NCI-H345 treated with DMSO at 0.1 percent for 48 hours (cell line): ENCODE measurements at regions not wholly inside any gene's neighbourhood (a gene's known extent, or its start where the extent isn't known, plus 50 kb on each side); places are given as distances from the start of the nearest gene placed in this dataset.
"Not testable (repeated sequence)": the region's sequence is repeated elsewhere in the genome, so short reads cannot be mapped to it uniquely, and the experiment has no call there.

Experiments used
- DNase-seq: peaks from one replicate; lab custom pipeline; 2025; ENCODE audit not compliant: unreplicated experiment; lab: John Stamatoyannopoulos, UW

DNA sequence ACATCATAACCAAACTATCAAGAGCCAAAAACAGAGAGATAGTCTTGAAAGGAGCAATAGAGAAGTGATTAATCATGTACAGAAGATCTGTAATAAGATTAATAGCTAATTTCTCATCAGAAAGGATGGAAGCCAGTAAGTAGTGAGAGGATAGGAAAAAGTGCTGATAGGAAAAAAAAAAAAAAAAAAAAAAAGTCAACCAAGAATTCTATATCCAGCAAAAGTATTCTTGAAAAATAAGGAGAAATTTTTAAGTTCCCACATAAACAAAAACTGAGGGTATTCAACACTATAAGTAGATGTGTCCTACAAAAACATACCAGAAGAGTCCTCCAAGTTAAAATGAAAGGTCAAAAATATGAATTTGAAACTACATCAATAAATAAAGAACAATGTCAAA lies 218.7 kb upstream of the GPC6 start:
- no peak for DNase-seq

DNA sequence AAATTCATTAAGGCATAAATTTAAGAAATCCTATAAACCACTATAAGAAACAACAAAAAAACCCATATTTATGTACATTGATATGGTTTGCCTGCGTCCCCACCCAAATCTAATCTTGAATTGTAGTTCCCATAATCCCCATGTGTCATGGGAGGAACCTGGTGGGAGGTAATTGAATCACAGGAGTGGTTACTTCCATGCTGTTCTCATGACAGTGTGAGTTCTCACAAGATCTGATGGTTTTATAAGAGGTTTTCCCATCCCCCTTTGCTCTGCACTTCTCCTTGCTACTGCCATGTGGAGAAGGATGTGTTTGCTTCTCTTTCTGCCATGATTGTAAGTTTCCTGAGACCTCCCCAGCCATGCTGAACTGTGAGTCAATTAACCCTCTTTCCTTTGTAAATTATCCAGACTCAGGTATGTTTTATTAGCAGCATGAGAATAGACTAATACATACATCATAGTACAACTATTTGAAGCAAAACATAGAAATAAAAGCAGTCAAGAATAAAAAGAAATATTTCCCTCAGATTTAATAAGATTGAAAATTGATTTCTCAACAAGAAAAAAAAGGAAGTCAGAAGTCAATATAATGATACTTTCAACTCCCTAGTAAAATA lies 209.0 kb upstream of the GPC6 start:
- DNase-seq = no peak

DNA sequence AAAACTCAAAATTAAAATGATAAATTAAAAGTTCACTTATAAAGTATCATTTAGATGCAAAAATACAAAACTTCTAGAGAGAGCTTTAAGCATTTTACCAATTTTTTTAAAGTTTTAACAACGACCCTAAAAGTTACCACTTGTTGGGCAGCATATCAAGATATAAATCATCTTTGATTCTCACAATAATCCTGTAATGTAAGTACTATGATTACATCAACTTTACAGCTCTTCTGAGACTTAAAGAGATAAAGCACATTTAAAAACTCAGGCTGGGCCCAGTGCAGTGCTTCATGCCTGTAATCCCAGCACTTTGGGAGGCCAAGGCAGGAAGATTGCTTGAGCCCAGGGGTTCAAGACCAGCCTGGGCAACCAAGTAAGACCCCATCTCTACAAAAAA lies 202.7 kb upstream of the GPC6 start:
- no peak for DNase-seq

DNA sequence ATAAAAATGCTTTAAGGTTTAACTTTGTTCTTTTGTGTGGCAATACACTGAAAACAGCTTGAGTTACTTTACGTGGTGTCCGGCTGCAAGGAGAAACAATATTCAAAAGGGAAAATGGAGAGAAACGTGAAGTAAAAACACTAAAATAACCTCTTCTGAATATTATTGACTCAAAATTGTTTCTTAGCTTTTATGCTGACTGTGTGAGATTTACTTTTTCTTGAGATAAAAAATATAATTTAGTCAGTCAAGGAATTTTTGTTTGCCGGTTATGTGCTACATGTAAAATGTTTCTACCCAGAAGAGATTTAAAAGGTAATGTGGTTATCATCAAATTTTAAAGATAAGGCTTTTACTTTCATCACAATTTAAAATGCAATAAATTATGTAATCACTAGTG lies 200.6 kb upstream of the GPC6 start:
- no peak for DNase-seq

DNA sequence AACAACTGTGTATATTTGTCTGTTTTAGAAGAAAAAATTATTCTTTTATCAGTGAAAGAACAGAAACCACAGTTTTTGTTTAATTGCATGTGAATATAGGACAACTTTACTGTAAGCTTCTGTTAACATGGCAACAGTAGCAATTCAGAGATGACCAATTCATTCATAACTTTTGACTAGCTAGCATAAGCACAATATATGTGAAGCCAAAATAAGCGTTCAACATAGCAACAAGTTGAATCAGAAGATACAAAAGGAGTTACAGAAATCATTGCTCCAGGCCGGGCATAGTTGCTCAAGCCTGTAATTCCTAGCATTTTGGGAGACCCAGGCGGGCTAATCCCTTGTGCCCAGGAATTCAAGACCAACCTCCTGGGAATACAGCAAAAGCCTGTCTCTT lies 197.1 kb upstream of the GPC6 start:
- no peak for DNase-seq

DNA sequence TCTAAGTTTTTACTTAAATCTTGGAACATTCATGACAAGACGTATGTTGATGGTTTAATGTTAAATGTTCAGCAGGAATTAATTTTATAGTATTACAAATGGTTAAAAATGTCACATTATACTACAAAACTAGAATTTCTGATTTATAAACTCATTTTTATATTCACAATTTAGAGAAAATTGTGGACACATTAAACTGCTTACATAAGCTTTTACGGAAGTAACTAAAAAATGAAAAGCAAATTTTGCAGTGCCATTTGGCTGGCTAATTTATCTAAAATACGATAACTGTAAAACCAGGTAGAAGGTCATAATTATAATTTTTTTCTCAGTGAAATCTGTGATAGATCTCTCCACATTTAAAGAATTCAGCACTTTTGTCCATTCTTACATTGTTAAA lies 190.2 kb upstream of the GPC6 start:
- no peak for DNase-seq

DNA sequence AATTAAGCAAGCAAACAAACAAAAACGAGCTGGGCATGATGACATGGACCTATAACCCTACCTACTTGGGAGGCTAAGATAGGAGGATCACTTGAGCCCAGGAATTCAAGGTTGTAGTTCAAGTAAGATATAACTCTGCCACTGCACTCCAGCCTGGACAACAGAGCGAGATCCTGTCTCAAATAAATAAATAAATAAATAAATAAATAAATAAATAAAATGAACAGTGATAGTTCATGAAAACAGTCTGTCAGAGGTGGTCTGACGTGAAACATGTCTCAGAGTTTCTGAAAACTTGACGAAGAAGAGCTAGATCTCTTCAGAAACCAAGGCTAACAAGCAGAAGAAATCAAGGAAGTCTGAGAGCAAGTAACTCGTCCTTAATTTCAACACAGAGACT lies 188.8 kb upstream of the GPC6 start:
- no peak for DNase-seq

DNA sequence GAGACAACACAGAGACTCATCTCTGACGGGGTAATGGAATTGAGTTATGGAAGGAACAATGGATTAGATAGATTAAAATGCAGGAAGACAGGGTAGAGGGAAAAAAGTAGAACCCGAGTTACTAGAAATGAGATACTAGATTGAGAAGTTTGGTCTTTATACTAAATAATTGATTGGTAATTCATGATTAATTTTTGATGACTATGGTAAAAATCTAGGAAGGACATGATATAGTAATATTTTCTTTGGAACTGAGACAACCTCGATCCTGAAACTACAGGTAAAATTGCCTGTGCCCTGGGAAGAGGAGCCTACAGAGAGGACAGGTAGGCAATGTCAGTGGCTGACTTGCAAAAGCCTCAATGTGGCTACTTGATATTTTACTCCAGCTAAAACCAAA lies 188.4 kb upstream of the GPC6 start:
- DNase-seq = no peak

DNA sequence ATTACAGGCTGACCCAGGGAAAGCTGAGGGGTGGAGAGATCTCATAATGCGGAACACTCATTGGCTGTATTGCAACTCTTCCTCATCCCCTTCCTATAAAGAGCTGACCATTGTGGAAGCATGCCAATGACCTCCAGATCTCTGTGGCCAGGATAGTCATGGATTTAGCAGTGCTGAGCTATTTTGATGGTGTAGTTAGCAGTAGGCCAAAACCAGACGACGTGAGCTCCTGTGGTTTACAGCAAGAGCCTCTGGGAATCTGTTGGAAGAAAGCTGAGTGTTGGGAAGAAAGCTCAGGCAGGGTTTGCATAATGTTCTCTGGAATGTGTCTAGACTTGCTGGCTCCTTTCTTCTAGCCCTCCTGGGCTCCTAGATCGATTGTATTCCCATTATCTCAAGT lies 187.5 kb upstream of the GPC6 start:
- DNase-seq = no peak

DNA sequence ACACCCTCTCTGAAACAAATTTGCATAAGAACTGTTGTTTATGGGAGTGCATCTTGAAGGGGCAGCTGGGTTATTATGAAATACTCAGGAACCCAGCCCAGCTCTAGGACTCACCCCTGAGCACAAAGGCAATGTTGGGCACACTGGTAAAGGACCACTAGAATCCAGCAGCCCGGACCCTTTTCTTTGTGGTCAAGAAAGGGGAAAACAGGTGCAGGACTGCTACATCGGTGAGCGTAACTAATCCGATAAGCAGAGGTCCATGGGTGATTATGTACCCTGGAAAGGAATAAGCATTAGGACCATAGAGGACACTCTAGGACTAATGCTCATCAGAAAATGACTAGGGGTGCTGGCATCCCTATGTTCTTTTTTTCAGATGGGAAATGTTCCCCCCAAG lies 185.0 kb upstream of the GPC6 start:
- DNase-seq = not testable (repeated sequence)

DNA sequence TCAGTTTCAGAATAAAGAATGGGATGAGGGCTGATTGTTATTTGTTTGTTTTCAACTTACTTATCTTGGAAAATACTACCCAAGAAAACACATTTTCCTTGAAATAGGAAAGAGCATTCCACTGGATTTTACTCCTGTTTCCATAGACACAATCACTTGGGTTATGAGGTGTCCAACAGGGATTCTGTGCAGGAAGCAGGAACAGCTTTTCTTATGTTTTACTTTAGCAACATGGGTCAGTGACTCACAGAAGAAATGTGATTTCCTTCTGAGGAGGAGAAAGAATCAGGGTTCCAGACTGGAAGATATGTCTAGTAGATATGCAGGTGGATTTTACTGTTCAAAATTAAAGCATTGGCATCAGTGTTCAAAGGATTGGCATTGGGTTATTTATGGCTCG lies 180.8 kb upstream of the GPC6 start:
- DNase-seq = no peak

DNA sequence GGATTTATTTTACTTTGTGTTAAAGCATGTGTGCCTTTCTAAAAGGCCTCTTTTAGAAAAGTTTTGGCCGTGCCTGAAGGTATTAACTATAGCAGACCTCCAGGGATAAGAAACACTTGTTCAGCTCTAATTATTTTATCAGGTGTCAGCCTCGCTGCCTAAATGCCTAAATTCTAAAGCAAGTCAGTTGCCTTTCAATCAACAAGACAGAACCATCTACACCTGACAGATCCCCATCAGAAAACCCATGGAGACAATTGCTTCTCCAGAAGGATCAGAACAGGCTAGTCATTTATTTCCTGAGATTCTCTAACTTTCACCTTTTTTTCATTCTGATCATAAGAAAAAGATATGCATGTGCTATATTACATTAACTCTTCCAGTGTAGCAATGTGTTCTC lies 171.4 kb upstream of the GPC6 start:
- no peak for DNase-seq

DNA sequence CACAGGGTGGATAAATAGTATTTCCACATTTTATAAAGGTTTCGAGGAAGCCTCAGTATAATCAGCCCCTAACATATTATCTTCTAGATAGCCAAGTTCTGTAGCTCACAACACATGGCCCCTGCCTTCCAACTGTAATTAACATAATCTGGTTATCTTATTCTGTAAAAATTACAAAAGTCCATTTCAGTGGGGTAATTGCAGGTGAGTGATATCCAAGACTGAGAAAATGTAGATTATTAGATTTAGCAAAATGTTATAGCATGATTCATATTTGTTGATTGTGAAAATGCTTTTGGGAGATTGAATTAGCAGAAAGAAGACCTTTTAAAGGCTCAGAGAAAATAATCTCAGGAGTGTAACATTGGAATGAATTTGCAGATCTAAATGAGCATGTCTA lies 168.3 kb upstream of the GPC6 start:
- DNase-seq = no peak

DNA sequence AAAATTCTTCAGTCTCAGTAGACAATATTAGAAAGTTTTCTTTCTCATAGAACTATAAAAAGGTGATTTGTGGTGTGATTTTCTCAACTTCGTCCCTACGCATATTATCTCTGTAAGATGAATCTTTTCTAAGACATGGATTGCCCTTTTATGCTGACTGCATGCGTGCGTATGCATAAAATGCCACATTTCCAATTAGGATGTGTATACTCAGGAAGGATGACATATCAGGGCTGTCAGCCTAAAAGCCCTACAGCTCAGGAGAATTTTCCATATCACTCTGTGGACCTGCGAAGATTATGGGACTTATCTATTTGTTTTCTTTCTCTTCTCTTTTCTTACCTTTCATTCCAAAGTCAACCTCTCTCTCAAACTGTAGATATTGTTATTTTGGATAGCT lies 166.5 kb upstream of the GPC6 start:
- DNase-seq = no peak

DNA sequence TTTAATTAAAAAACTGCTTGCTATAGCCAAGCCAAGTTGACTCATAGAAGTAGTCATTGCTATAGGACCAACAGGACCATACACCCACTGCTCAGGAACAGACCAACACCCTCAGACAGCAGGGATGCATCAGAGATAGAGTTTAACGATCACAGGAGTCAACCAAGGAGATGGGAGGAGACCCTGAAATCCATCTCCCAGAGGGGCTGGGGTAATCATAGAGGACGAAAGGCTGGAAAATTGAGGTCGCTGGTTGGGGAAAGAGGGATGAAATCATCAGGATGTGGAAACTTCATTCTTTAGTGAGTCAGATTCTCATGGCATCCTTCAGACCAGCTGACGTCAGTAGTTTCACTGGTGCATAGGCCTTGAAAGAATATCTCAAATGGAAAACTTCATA lies 160.4 kb upstream of the GPC6 start:
- no peak for DNase-seq

DNA sequence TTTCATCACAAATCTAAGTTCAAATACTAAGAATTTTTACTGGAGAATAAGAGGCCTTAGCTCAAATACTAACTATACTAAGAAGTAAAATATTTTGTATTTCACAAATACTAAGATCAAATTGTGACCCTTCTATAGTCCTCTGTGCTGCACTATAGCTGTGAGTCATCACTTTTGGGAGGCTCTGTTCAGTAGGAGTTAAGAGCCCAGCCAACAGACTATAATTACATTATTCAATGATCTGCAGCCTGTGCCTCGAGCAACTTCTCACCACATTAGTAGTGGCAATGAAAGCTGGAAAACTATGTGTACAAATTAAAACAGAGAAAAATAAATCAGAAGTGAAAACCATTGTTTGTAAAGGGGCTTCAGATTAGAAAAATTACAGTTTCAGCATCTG lies 147.3 kb upstream of the GPC6 start:
- no peak for DNase-seq

DNA sequence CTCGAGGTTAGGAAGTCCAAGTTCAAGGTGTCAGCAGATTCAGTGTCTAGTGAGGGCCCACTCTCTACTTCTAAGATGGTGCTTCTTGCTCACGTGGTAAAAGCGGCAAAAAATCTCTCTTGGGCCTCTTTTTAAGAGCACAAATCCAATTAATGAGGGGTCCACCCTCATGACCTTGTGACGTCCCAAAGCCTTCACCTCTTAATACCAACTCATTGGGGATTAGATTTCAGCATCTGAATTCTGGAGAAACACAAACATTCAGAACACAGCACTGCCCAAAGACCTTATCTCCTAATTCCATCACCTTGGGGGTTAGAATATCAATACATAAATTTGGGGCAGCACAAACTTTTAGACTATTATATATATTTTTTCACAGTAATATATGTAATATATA lies 146.4 kb upstream of the GPC6 start:
- no peak for DNase-seq

DNA sequence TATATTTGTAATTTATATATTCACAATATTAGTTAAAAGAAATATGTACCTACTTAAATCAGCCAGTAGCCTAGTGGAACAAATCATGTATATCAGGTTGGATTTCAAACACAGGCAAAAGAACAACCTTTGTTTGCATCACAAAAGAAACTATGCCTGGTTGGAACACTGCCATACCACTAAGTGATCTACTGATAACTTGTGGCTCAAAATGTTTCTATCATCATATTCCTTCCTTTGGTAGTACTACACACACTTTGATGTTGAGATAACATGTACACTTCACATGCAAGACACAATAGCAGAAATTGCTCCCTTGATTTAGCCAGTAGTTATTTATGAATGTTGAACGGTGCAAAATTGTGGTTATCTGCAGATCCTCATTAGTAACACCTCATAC lies 146.0 kb upstream of the GPC6 start:
- peak; percentile 33 for DNase-seq

DNA sequence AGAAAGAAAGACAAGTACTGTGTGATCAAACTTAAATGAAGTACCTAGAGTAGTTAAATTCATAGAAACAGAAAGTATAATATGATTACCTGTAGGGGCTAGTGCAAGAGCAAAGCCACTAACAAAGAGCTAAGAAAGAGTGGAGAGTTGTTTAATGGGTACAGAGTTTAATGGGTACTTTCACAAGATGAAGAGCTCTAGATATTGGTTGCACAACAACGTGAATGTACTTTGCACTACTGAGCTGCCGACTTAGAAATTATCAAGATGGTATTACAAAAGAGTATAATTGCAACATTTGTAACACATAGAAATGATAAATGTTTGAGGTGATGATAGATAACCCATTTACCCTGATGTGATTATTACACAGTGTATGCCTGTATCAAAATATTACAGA lies 140.3 kb upstream of the GPC6 start:
- DNase-seq = no peak

DNA sequence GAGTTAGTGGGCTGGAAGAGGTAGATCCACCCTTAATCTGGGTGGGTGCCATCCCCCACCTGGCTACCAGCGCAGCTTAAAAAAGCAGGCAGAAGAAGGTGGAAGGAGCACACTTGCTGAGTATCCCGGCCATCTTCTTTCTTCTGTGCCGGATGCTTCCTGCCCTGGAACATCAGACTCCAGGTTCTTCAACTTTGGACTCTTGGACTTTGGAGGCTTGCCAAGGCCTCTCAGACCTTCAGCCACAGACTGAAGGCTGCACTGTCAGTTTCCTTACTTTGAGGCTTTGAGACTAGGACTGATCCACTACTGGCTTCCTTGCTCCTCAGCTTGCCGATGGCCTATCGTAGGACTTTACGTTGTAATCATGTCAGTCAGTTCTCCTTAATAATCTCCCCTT lies 127.6 kb upstream of the GPC6 start:
- DNase-seq = no peak

DNA sequence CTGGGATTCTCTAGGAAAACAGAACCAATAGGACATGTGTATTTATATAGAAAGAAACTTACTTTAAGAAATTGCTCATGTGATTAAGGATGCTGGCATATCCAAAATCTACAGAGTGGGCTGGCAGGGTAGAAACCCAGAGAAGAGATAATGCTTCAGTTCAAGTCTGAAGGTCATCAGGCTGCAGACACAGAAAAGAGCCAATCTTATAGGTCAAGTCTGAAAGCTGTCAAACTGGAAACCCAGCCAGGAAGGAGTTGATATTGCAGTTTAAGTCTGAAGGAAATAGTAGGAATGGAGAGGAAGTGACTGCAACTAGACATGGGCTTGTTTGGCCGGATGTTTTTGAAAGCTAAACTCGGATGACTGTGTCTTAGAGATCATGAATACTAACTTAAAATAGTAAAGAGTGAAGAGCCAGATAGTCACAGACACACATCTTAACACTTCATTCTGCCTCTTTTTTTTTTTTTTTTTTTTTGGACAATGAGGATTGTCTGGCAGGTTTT lies 125.3 kb upstream of the GPC6 start:
- no peak for DNase-seq

DNA sequence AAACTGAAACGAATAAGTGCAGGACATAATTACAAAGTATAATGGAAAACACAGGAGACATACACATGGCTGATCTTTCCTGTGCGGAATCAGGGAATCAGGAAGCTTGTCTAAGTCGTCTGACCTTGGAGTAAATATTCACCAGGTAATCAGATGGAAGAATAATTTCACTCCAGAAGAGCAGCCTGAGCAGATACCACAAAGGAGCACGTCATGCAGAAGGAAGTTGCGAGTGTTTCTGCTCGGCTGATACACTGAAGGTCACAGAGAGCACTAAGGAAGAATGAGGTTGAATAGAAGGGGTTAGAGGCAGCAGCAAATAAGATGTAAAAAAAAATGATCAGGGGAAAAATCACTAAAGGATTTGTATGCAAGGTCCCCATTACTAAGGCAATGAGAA lies 122.3 kb upstream of the GPC6 start:
- no peak for DNase-seq

DNA sequence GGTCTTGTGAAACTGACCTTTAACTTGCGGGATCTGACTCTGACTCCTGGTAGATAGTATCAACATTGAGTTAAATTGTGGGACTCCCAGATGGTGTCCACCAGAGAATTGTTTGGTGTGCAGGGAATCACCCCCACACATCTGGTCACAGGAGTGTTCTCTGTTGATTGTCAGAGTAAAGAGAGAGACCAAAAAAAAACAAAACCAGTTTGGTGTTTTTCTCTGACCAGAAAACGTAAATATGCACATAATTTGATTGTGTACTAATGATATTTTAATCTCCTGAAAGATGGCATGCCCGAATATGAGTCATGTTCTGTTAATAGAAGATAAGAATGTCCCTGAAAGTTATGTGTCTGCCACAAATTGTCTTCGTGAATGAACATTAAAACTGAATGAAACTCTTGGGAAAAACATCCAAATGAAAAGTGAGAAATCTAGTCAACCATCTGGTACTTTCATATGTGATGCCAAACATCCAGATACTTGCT lies 118.5 kb upstream of the GPC6 start:
- no peak for DNase-seq

DNA sequence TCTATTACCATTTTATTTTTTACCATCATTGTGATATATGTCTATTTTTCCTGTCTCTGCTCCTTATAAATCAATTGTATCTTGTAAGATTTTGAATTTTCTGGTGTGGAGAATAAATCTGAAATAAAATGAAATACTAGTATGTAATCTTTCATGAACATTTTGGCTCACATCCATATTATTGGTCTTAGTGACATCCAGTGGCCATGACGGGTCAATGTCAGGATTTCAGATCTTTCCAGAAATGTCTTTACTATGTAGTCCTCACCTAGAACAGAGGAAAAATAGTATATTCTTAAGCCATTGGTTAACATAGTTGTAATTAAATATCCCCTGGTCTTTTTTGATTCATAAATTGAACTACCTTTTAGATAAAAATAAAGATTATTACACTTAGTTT lies 109.8 kb upstream of the GPC6 start:
- no peak for DNase-seq
